ENCODE measurements at regions not wholly inside any gene's neighbourhood (a gene's known extent, or its start where the extent isn't known, plus 50 kb on each side); places are given as distances from the start of the nearest gene placed in this dataset.

- H3K27me3 ChIP-seq (replicated peaks; ENCODE audit: control insufficient read depth, insufficient read depth, low read length) = no peaks in the 10 kb centered on the region
- DNase-seq (ENCODE audit: extremely low read depth, insufficient read length) = no peak
- H3K36me3 ChIP-seq (ENCODE audit: control insufficient read depth, insufficient read depth, low read length) = no peaks in the 10 kb centered on the region
- TF ChIP-seq, protein P1, sequence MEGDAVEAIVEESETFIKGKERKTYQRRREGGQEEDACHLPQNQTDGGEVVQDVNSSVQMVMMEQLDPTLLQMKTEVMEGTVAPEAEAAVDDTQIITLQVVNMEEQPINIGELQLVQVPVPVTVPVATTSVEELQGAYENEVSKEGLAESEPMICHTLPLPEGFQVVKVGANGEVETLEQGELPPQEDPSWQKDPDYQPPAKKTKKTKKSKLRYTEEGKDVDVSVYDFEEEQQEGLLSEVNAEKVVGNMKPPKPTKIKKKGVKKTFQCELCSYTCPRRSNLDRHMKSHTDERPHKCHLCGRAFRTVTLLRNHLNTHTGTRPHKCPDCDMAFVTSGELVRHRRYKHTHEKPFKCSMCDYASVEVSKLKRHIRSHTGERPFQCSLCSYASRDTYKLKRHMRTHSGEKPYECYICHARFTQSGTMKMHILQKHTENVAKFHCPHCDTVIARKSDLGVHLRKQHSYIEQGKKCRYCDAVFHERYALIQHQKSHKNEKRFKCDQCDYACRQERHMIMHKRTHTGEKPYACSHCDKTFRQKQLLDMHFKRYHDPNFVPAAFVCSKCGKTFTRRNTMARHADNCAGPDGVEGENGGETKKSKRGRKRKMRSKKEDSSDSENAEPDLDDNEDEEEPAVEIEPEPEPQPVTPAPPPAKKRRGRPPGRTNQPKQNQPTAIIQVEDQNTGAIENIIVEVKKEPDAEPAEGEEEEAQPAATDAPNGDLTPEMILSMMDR (IDR thresholded peaks at IDR 0.05; ENCODE audit: insufficient read depth, low read length, poor library complexity, severe bottlenecking) = no peak
- no peak overlapping the region for H3K4me3 ChIP-seq (replicated peaks; ENCODE audit: low read depth, low read length)
Observed at GRCh38 chr21:20086508-20086907, 911.7 kb upstream of the NCAM2 start.

DNA sequence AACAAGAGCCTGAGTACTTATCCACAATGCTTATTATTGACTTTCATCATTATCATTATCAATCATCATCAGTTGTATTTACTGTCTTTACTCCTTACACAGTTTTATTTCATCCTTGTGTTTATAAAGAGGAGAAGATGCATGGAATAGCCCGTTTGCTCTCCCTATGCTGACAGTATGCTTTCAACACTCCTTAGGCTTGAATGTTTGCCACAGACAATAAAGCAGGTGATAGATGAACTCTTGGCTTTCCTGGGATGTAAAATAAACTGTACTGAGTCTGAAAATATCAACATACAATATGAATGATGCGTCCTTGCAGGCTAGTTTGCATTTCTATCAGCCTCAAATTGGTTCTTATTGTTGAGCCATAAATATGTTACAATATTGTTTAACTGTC lies 891.8 kb upstream of the NCAM2 start:
- Histone ChIP-seq H3K4me3 (replicated peaks; ENCODE audit: low read depth, low read length) (no peak overlapping the region), H3K27me3 (replicated peaks; ENCODE audit: control insufficient read depth, insufficient read depth, low read length) (no peaks in the 10 kb centered on the region), H3K36me3 (ENCODE audit: control insufficient read depth, insufficient read depth, low read length) (no peaks in the 10 kb centered on the region)
- DNase-seq (ENCODE audit: extremely low read depth, insufficient read length) = no peak
- TF ChIP-seq, protein P1 (IDR thresholded peaks at IDR 0.05; ENCODE audit: insufficient read depth, low read length, poor library complexity, severe bottlenecking) = no peak

DNA sequence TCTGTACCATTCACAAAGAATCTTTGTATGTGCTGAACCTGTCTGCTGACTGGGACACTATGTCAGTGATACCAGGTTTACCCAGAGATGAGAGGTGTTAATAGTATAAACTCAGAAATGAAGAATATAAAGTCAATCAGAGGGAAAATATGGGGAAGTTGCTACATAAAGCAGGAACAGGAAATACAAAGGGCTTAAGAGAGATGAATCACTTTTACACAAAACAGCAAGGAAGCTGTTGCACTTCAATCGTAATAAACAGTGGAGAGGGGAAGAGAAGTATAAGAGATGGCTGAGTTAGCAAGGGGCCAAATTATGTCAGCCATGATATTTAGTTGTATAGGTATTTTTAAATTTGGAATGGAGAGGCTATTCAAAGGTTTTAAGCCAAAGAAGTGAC lies 890.2 kb upstream of the NCAM2 start:
- no peak for DNase-seq (ENCODE audit: extremely low read depth, insufficient read length)
- Histone ChIP-seq H3K4me3 (replicated peaks; ENCODE audit: low read depth, low read length) (no peak overlapping the region), H3K36me3 (ENCODE audit: control insufficient read depth, insufficient read depth, low read length) (no peaks in the 10 kb centered on the region), H3K27me3 (replicated peaks; ENCODE audit: control insufficient read depth, insufficient read depth, low read length) (no peaks in the 10 kb centered on the region)
- TF ChIP-seq, protein P1 (IDR thresholded peaks at IDR 0.05; ENCODE audit: insufficient read depth, low read length, poor library complexity, severe bottlenecking) = no peak

DNA sequence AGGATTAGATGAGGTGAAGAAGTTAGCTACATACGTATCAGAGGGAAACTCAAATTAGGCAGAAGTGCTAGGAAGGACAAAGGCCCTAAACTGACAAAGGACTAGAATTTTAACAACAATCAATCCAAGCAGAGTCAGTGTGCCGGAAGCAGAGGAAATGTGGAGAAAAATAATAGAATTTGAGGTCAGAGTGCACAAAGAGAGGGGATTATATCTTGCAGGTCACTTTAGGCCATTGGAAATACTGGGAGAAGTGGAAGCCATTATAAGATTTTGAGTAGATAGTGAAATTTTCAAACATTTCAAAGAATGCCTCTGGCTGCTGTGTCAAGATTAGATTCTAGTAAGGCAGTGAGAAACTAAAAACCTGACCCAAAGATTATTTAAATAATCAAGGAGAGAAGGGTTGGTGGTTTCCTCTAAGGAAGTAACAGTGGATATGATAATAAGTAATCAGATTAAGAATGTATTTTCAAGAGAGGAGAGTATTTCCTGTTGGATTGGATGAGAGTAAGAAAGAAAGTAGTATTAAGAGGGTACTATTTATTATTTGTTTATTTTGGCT lies 889.2 kb upstream of the NCAM2 start:
- no peak overlapping the region for H3K4me3 ChIP-seq (replicated peaks; ENCODE audit: low read depth, low read length)
- no peak for DNase-seq (ENCODE audit: extremely low read depth, insufficient read length)
- no peaks in the 10 kb centered on the region for H3K27me3 ChIP-seq (replicated peaks; ENCODE audit: control insufficient read depth, insufficient read depth, low read length)
- TF ChIP-seq, protein P1 (IDR thresholded peaks at IDR 0.05; ENCODE audit: insufficient read depth, low read length, poor library complexity, severe bottlenecking) = no peak
- H3K36me3 ChIP-seq (ENCODE audit: control insufficient read depth, insufficient read depth, low read length) = no peaks in the 10 kb centered on the region

GRCh38 chr21:20110368-20110767 lies 887.8 kb upstream of the NCAM2 start:
- no peak for DNase-seq (ENCODE audit: extremely low read depth, insufficient read length)
- Histone ChIP-seq H3K27me3 (replicated peaks; ENCODE audit: control insufficient read depth, insufficient read depth, low read length) (no peaks in the 10 kb centered on the region), H3K36me3 (ENCODE audit: control insufficient read depth, insufficient read depth, low read length) (no peaks in the 10 kb centered on the region), H3K4me3 (replicated peaks; ENCODE audit: low read depth, low read length) (no peak overlapping the region)
- TF ChIP-seq, protein P1 (IDR thresholded peaks at IDR 0.05; ENCODE audit: insufficient read depth, low read length, poor library complexity, severe bottlenecking) = no peak

DNA sequence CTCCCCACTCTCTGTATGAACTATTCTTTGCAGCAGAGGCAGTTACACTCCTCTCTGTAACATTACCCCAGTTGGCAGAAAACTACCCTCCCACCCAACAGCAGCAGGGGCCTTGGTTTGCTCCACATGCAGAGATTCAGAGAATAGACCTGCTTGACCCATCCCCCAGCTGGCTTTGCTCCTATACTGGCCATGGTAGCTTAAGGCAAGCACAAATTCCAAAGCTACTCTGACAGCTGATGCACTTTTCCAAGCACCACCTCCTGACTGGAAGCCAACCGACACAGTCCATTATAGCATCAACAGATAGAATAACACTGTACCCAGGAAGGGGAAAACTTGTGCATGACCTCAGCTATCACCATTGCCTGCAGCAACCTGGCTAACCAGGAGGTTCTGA lies 846.5 kb upstream of the NCAM2 start:
- DNase-seq (ENCODE audit: extremely low read depth, insufficient read length) = no peak
- H3K4me3 ChIP-seq (replicated peaks; ENCODE audit: low read depth, low read length) = no peak overlapping the region
- TF ChIP-seq, protein P1 (IDR thresholded peaks at IDR 0.05; ENCODE audit: insufficient read depth, low read length, poor library complexity, severe bottlenecking) = no peak
- no peaks in the 10 kb centered on the region for H3K27me3 ChIP-seq (replicated peaks; ENCODE audit: control insufficient read depth, insufficient read depth, low read length)
- no peaks in the 10 kb centered on the region for H3K36me3 ChIP-seq (ENCODE audit: control insufficient read depth, insufficient read depth, low read length)

All from GM06990 (cell line).